ENCODE measurements at regions not wholly inside any gene's neighbourhood (a gene's known extent, or its start where the extent isn't known, plus 50 kb on each side); places are given as distances from the start of the nearest gene placed in this dataset.
A peak's percentile ranks its signal among the peaks of the same experiment; 100 is the strongest.

DNA sequence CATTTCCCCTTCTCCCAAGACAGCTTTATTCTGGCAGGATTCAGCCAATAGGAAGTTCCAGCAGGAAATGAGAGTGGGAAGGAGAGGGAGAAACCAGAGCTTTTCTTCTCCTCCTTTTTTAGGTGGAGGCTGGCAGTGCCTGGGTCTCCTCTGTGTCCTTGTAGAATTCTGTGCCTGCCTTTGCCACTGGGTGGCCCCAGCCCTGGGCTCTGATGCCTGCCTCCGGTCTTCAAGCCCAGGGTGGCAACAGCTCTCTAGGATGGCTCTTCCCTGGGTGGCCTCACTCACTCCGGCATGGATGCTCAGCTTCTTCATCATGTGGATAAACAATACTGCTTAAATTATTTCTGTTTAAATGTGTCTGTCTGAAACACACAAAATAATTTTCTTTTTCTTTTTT lies 694.8 kb downstream of the SEMA5A start:
- TF ChIP-seq CTCF (conservative IDR thresholded peaks at IDR 0.05) (peak; percentile 22), ZFX (IDR thresholded peaks at IDR 0.05) (no peak)

Data from C4-2B (cell line).